Renal cortex interstitium (tissue), 11 donors: ENCODE measurements at regions not wholly inside any gene's neighbourhood (a gene's known extent, or its start where the extent isn't known, plus 50 kb on each side); places are given as distances from the start of the nearest gene placed in this dataset.
"Not testable (repeated sequence)": the region's sequence is repeated elsewhere in the genome, so short reads cannot be mapped to it uniquely, and the experiment has no call there.

Experiments used
- DNase-seq, 11 donors: peaks; one replicate each; pipeline ENCODE4 v3.0.0-alpha.2; 2013; ENCODE audit warnings: low read depth in 9 of 11, low spot score in 4 of 11; ENCODE audit errors: extremely low read depth in 1 of 11

GRCh38 chr2:34875091-34875745 lies 1276.1 kb upstream of the FAM98A start:
- no peak for DNase-seq

- DNase-seq = no peak
Measured at GRCh38 chr2:34853646-34854045, 1254.5 kb upstream of the FAM98A start.

GRCh38 chr2:34851804-34852203 lies 1252.7 kb upstream of the FAM98A start:
- DNase-seq = no peak

GRCh38 chr2:34849827-34850226 lies 1250.7 kb upstream of the FAM98A start:
- DNase-seq = no peak

- no peak for DNase-seq
Measured at GRCh38 chr2:34848691-34849090, 1249.6 kb upstream of the FAM98A start.

- no peak for DNase-seq
Measured at GRCh38 chr2:34848132-34848531, 1249.0 kb upstream of the FAM98A start.

GRCh38 chr2:34844629-34845028 lies 1245.5 kb upstream of the FAM98A start:
- DNase-seq = no peak

GRCh38 chr2:34838408-34838807 lies 1239.3 kb upstream of the FAM98A start:
- DNase-seq = no peak

GRCh38 chr2:34836361-34836760 lies 1237.3 kb upstream of the FAM98A start:
- DNase-seq = no peak

- DNase-seq = no peak
Measured at GRCh38 chr2:34831096-34831495, 1232.0 kb upstream of the FAM98A start.

GRCh38 chr2:34828481-34828880 lies 1229.4 kb upstream of the FAM98A start:
- DNase-seq = no peak

GRCh38 chr2:34827398-34827797 lies 1228.3 kb upstream of the FAM98A start:
- DNase-seq = no peak

GRCh38 chr2:34825686-34826085 lies 1226.6 kb upstream of the FAM98A start:
- DNase-seq = no peak

- no peak for DNase-seq
Measured at GRCh38 chr2:34822616-34823015, 1223.5 kb upstream of the FAM98A start.

- no peak for DNase-seq
Measured at GRCh38 chr2:34815052-34815741, 1216.1 kb upstream of the FAM98A start.

GRCh38 chr2:34810456-34810855 lies 1211.4 kb upstream of the FAM98A start:
- no peak for DNase-seq

GRCh38 chr2:34808426-34808825 lies 1209.3 kb upstream of the FAM98A start:
- DNase-seq = no peak

- DNase-seq = no peak
Measured at GRCh38 chr2:34806891-34807290, 1207.8 kb upstream of the FAM98A start.

- no peak for DNase-seq
Measured at GRCh38 chr2:34806396-34806795, 1207.3 kb upstream of the FAM98A start.

- no peak for DNase-seq
Measured at GRCh38 chr2:34799556-34799955, 1200.5 kb upstream of the FAM98A start.

- DNase-seq = not testable (repeated sequence)
Measured at GRCh38 chr2:34795586-34795985, 1196.5 kb upstream of the FAM98A start.
